ENCODE measurements at regions not wholly inside any gene's neighbourhood (a gene's known extent, or its start where the extent isn't known, plus 50 kb on each side); places are given as distances from the start of the nearest gene placed in this dataset.

- no peak for DNase-seq
- Histone ChIP-seq H3K4me3 (no peak overlapping the region), H3K27me3 (no peaks in the 10 kb centered on the region), H3K9me3 (no peaks in the 10 kb centered on the region), H3K36me3 (no peaks in the 10 kb centered on the region)
Observed at GRCh38 chr15:69600556-69601085, 148.0 kb downstream of the RPLP1 start.

GRCh38 chr15:69601711-69602504, 149.3 kb downstream of the RPLP1 start:
- DNase-seq = no peak
- Histone ChIP-seq H3K4me3 (no peak overlapping the region), H3K27me3 (no peaks in the 10 kb centered on the region), H3K9me3 (no peaks in the 10 kb centered on the region), H3K36me3 (no peaks in the 10 kb centered on the region)

GRCh38 chr15:69602921-69603320, 150.3 kb downstream of the RPLP1 start:
- Histone ChIP-seq H3K9me3 (no peaks in the 10 kb centered on the region), H3K36me3 (no peaks in the 10 kb centered on the region), H3K4me3 (no peak overlapping the region), H3K27me3 (no peaks in the 10 kb centered on the region)
- no peak for DNase-seq

GRCh38 chr15:69603369-69604071, 150.9 kb downstream of the RPLP1 start:
- DNase-seq = no peak
- Histone ChIP-seq H3K36me3 (no peaks in the 10 kb centered on the region), H3K9me3 (no peaks in the 10 kb centered on the region), H3K4me3 (no peak overlapping the region), H3K27me3 (no peaks in the 10 kb centered on the region)

GRCh38 chr15:69604072-69604411, 151.4 kb downstream of the RPLP1 start:
- Histone ChIP-seq H3K9me3 (no peaks in the 10 kb centered on the region), H3K27me3 (no peaks in the 10 kb centered on the region), H3K4me3 (no peak overlapping the region), H3K36me3 (no peaks in the 10 kb centered on the region)
- DNase-seq = no peak

GRCh38 chr15:69606144-69606543, 153.5 kb downstream of the RPLP1 start:
- DNase-seq = no peak
- H3K9me3 ChIP-seq = no peaks in the 10 kb centered on the region
- no peak overlapping the region for H3K4me3 ChIP-seq
- no peaks in the 10 kb centered on the region for H3K36me3 ChIP-seq
- no peaks in the 10 kb centered on the region for H3K27me3 ChIP-seq

- no peaks in the 10 kb centered on the region for H3K9me3 ChIP-seq
- H3K27me3 ChIP-seq = no peaks in the 10 kb centered on the region
- no peak overlapping the region for H3K4me3 ChIP-seq
- DNase-seq = no peak
- H3K36me3 ChIP-seq = no peaks in the 10 kb centered on the region
Observed at GRCh38 chr15:69606921-69607500, 154.4 kb downstream of the RPLP1 start.

GRCh38 chr15:69608661-69609060, 156.0 kb downstream of the RPLP1 start:
- Histone ChIP-seq H3K9me3 (no peaks in the 10 kb centered on the region), H3K36me3 (no peaks in the 10 kb centered on the region), H3K4me3 (no peak overlapping the region), H3K27me3 (no peaks in the 10 kb centered on the region)
- DNase-seq = no peak

GRCh38 chr15:69609176-69609575, 156.6 kb downstream of the RPLP1 start:
- no peaks in the 10 kb centered on the region for H3K27me3 ChIP-seq
- H3K4me3 ChIP-seq = no peak overlapping the region
- no peaks in the 10 kb centered on the region for H3K36me3 ChIP-seq
- no peaks in the 10 kb centered on the region for H3K9me3 ChIP-seq
- DNase-seq = no peak

- DNase-seq = no peak
- no peak overlapping the region for H3K4me3 ChIP-seq
- no peaks in the 10 kb centered on the region for H3K36me3 ChIP-seq
- H3K9me3 ChIP-seq = no peaks in the 10 kb centered on the region
- no peaks in the 10 kb centered on the region for H3K27me3 ChIP-seq
Observed at GRCh38 chr15:69609776-69610175, 157.2 kb downstream of the RPLP1 start.

- no peaks in the 10 kb centered on the region for H3K9me3 ChIP-seq
- DNase-seq = no peak
- H3K4me3 ChIP-seq = no peak overlapping the region
- H3K27me3 ChIP-seq = no peaks in the 10 kb centered on the region
- H3K36me3 ChIP-seq = no peaks in the 10 kb centered on the region
Observed at GRCh38 chr15:69610277-69610676, 157.7 kb downstream of the RPLP1 start.

GRCh38 chr15:69610858-69611257, 158.2 kb downstream of the RPLP1 start:
- Histone ChIP-seq H3K27me3 (no peaks in the 10 kb centered on the region), H3K9me3 (no peaks in the 10 kb centered on the region)
- DNase-seq = no peak

GRCh38 chr15:69612112-69612511, 159.5 kb downstream of the RPLP1 start:
- no peaks in the 10 kb centered on the region for H3K9me3 ChIP-seq
- H3K27me3 ChIP-seq = no peaks in the 10 kb centered on the region
- H3K36me3 ChIP-seq = no peaks in the 10 kb centered on the region
- H3K4me3 ChIP-seq = no peak overlapping the region
- no peak for DNase-seq

More at GRCh38 chr15:69610858-69611257, 158.2 kb downstream of the RPLP1 start:
- Histone ChIP-seq H3K36me3 (no peaks in the 10 kb centered on the region), H3K4me3 (no peak overlapping the region)

- H3K36me3 ChIP-seq = no peaks in the 10 kb centered on the region
- no peaks in the 10 kb centered on the region; the same call in 1 of the 2 replicates for H3K27me3 ChIP-seq
- H3K9me3 ChIP-seq = peaks cover under 1% of the 10 kb centered on the region
- DNase-seq = no peak
- no peak overlapping the region for H3K4me3 ChIP-seq
Observed at GRCh38 chr15:69613182-69613581, 160.6 kb downstream of the RPLP1 start.

GRCh38 chr15:69613988-69614387, 161.4 kb downstream of the RPLP1 start:
- no peak for DNase-seq

GRCh38 chr15:69615736-69616135, 163.1 kb downstream of the RPLP1 start:
- Histone ChIP-seq H3K9me3 (peaks cover 6% of the 10 kb centered on the region), H3K36me3 (no peaks in the 10 kb centered on the region), H3K4me3 (no peak overlapping the region), H3K27me3 (peaks cover 3% of the 10 kb centered on the region)
- DNase-seq = no peak

More at GRCh38 chr15:69613988-69614387, 161.4 kb downstream of the RPLP1 start:
- Histone ChIP-seq H3K27me3 (peaks cover under 1% of the 10 kb centered on the region), H3K36me3 (no peaks in the 10 kb centered on the region), H3K4me3 (no peak overlapping the region), H3K9me3 (peaks cover 4% of the 10 kb centered on the region)

GRCh38 chr15:69616558-69616957, 163.9 kb downstream of the RPLP1 start:
- H3K27me3 ChIP-seq = peaks cover 3% of the 10 kb centered on the region
- H3K4me3 ChIP-seq = no peak overlapping the region
- no peaks in the 10 kb centered on the region for H3K36me3 ChIP-seq
- no peak for DNase-seq
- H3K9me3 ChIP-seq = peaks cover 6% of the 10 kb centered on the region

Data from MG63 (cell line).